Ovary (tissue), 7 donors: ENCODE measurements at regions not wholly inside any gene's neighbourhood (a gene's known extent, or its start where the extent isn't known, plus 50 kb on each side); places are given as distances from the start of the nearest gene placed in this dataset.

Experiments used
- DNase-seq, 5 donors: peaks; one replicate each; pipeline ENCODE4 v3.0.0-alpha.2; 2019 to 2020
- H3K27ac ChIP-seq, 2 donors: fragments of 200-600 bp; one replicate each; pipeline versions ENCODE4 v1.5.1 to v1.8.0; 2019 to 2022
- H3K27me3 ChIP-seq: fragments of 200-600 bp; one replicate; pipeline ENCODE4 v1.8.0; 2022
- H3K36me3 ChIP-seq: fragments of 200-600 bp; sonication (generic); one replicate; pipeline ENCODE4 v1.5.1; 2019
- H3K4me1 ChIP-seq: one replicate; pipeline ENCODE4 v1.8.1; 2013; ENCODE audit warnings: mild to moderate bottlenecking, moderate library complexity; ENCODE audit not compliant: insufficient read depth
- H3K4me3 ChIP-seq: fragments of 200-600 bp; sonication (generic); one replicate; pipeline ENCODE4 v1.5.1; 2017
- H3K9me3 ChIP-seq, 2 donors: fragments of 200-600 bp in 1 of 2; sonication (generic) in 1 of 2; one replicate each; pipeline versions ENCODE4 v1.5.1 to v1.8.1; 2013 to 2019; ENCODE audit warnings: mild to moderate bottlenecking in 1 of 2, moderate library complexity in 1 of 2
- EP300 ChIP-seq: sonication (generic); formaldehyde crosslinking; IDR thresholded peaks from one replicate; pipeline ENCODE4 v1.6.1; 2017; ENCODE audit warnings: antibody characterized with exemption
- POLR2A ChIP-seq: fragments of 450-650 bp; IDR thresholded peaks from one replicate; pipeline ENCODE4 v1.6.1; 2017; ENCODE audit warnings: antibody characterized with exemption, mild to moderate bottlenecking, moderate library complexity
- WGBS, 3 donors: extraction: QIAGEN DNeasy Blood & Tissue Kit in 1 of 3; methylation state at CpG; one replicate each; pipeline versions ENCODE4 v1.1.5 to v1.1.7; 2013 to 2017; 5-methylcytosine and 5-hydroxymethylcytosine counted together
- intact Hi-C, 4 donors: fragments of 100-400 bp; cut with DNase I; formaldehyde crosslinking; loops; one replicate each; pipeline versions ENCODE4 v1.11.0 to v1.15.1; 2022 to 2023
- TF ChIP-seq, protein P1 (sequence below), 3 donors: fragments of 450-650 bp in 2 of 3; fragments of 200-600 bp in 1 of 3; IDR thresholded peaks; one replicate each; pipeline versions ENCODE4 v1.5.1 to v1.8.0; 2016 to 2022; ENCODE audit warnings: antibody characterized with exemption in 3 of 3, mild to moderate bottlenecking in 1 of 3
- donor health status: DM: no; HTN: no; CAD: no; lungs with moderate emphysema.
- donor health status: DM: no; HTN: no; CAD: no.
- donor health status: Bipolar disorder and iron deficiency.
- donor health status: DM: no; HTN: no; CAD: no.
- donor health status: DM: yes; HTN: yes; CAD: no.

DNA sequence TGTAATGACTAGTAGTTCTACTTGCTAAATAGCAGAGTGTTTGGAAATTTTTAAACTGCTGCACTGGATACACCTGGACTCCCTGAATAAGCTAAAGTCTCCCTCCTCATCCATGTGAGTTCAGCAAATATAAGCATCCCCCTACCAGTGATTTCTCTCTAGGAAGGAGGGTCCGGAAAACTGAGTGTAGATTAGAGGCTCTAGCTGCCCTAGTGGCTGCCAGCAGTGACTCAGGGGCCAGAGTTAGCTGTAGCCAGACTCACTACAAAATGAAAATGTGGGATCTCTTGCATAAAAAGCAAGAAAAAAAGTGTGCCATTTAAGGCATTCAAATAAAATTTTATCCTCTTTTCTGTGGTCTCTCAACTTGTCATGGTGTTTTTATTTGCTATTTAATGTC is 485.0 kb upstream of the ATP11B start:
- intact Hi-C loops = no loop called here
- Histone ChIP-seq H3K4me3 (no peak overlapping the region), H3K27me3 (no peaks in the 10 kb centered on the region), H3K36me3 (no peaks in the 10 kb centered on the region), H3K27ac (no peak overlapping the region), H3K4me1 (no peaks in the 10 kb centered on the region), H3K9me3 (no peaks in the 10 kb centered on the region)
- DNase-seq = no peak
- no peak for TF ChIP-seq POLR2A
- no peak for TF ChIP-seq EP300
- TF ChIP-seq, protein P1, sequence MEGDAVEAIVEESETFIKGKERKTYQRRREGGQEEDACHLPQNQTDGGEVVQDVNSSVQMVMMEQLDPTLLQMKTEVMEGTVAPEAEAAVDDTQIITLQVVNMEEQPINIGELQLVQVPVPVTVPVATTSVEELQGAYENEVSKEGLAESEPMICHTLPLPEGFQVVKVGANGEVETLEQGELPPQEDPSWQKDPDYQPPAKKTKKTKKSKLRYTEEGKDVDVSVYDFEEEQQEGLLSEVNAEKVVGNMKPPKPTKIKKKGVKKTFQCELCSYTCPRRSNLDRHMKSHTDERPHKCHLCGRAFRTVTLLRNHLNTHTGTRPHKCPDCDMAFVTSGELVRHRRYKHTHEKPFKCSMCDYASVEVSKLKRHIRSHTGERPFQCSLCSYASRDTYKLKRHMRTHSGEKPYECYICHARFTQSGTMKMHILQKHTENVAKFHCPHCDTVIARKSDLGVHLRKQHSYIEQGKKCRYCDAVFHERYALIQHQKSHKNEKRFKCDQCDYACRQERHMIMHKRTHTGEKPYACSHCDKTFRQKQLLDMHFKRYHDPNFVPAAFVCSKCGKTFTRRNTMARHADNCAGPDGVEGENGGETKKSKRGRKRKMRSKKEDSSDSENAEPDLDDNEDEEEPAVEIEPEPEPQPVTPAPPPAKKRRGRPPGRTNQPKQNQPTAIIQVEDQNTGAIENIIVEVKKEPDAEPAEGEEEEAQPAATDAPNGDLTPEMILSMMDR (IDR thresholded peaks at IDR 0.05) = no peak
- WGBS, 3 donors = 36 to 55% (median 55%) methylated on average over 1 of the region's 1 CpG

- H3K9me3 ChIP-seq = no peaks in the 10 kb centered on the region
- TF ChIP-seq EP300 = no peak
- TF ChIP-seq, protein P1 (IDR thresholded peaks at IDR 0.05) = no peak
- TF ChIP-seq POLR2A = no peak
- H3K4me3 ChIP-seq = no peak overlapping the region
- 10 to 29% (median 11%) methylated on average over 2 of the region's 2 CpGs for WGBS, 3 donors
- intact Hi-C loops = no loop called here
- H3K36me3 ChIP-seq = no peaks in the 10 kb centered on the region
- no peaks in the 10 kb centered on the region for H3K27me3 ChIP-seq
- DNase-seq = no peak
- H3K4me1 ChIP-seq = no peaks in the 10 kb centered on the region
- H3K27ac ChIP-seq = no peak overlapping the region
Observed at GRCh38 chr3:182309120-182309519, 484.2 kb upstream of the ATP11B start.

- 79% methylated on average over 4 to 5 of the region's 5 CpGs for WGBS, 3 donors
- Histone ChIP-seq H3K27me3 (no peaks in the 10 kb centered on the region), H3K4me3 (no peak overlapping the region), H3K9me3 (no peaks in the 10 kb centered on the region), H3K27ac (no peak overlapping the region), H3K4me1 (no peaks in the 10 kb centered on the region), H3K36me3 (no peaks in the 10 kb centered on the region)
- intact Hi-C loops = no loop called here
- TF ChIP-seq POLR2A (no peak), EP300 (no peak)
- TF ChIP-seq, protein P1 (IDR thresholded peaks at IDR 0.05) = no peak
- DNase-seq = no peak
Observed at GRCh38 chr3:182315313-182315712, 478.0 kb upstream of the ATP11B start.

GRCh38 chr3:182323126-182323700 is 470.1 kb upstream of the ATP11B start:
- Histone ChIP-seq H3K36me3 (no peaks in the 10 kb centered on the region), H3K4me1 (no peaks in the 10 kb centered on the region), H3K27me3 (no peaks in the 10 kb centered on the region), H3K4me3 (no peak overlapping the region), H3K9me3 (no peaks in the 10 kb centered on the region), H3K27ac (no peak overlapping the region)
- intact Hi-C loops = no loop called here
- TF ChIP-seq, protein P1 (IDR thresholded peaks at IDR 0.05) = no peak
- TF ChIP-seq POLR2A (no peak), EP300 (no peak)
- WGBS, 3 donors = 80 to 86% (median 84%) methylated on average over 1 of the region's 1 CpG
- DNase-seq = no peak
